ENCODE measurements at regions not wholly inside any gene's neighbourhood (a gene's known extent, or its start where the extent isn't known, plus 50 kb on each side); places are given as distances from the start of the nearest gene placed in this dataset.

GRCh38 chr16:61306204-61306603 is 730.0 kb downstream of the CDH8 start:
- TF ChIP-seq POLR2A (IDR thresholded peaks at IDR 0.05) (no peak), CTCF (IDR thresholded peaks at IDR 0.05) (no peak)
